Heart left ventricle (tissue), 16 donors: ENCODE measurements at regions not wholly inside any gene's neighbourhood (a gene's known extent, or its start where the extent isn't known, plus 50 kb on each side); places are given as distances from the start of the nearest gene placed in this dataset.

Experiments used
- ATAC-seq, 4 donors: fragments of 200-7000 bp; cut with Tn5 transposase; one replicate each; pipeline ENCODE4 v1.9.1; 2020 to 2022; ENCODE audit warnings: moderate library complexity in 4 of 4, mild to moderate bottlenecking in 3 of 4, moderate number of reproducible peaks in 1 of 4
- DNase-seq, 5 donors: peaks; one replicate each; pipeline ENCODE4 v3.0.0-alpha.2; 2020
- H3K27ac ChIP-seq, 12 donors: fragments of 200-600 bp; sonication (generic) in 4 of 12; one replicate each; pipeline versions ENCODE4 v1.5.0 to v1.8.0; 2016 to 2022; ENCODE audit warnings: mild to moderate bottlenecking in 2 of 12
- H3K27me3 ChIP-seq, 9 donors: fragments of 200-600 bp; sonication (generic) in 2 of 9; one replicate each; pipeline versions ENCODE4 v1.5.1 to v1.8.0; 2016 to 2022; ENCODE audit warnings: mild to moderate bottlenecking in 3 of 9
- H3K36me3 ChIP-seq, 9 donors: fragments of 200-600 bp; sonication (generic) in 2 of 9; one replicate each; pipeline versions ENCODE4 v1.5.0 to v1.8.0; 2018 to 2022; ENCODE audit warnings: mild to moderate bottlenecking in 2 of 9
- H3K4me1 ChIP-seq, 12 donors: fragments of 200-600 bp; sonication (generic) in 4 of 12; one replicate each; pipeline versions ENCODE4 v1.5.0 to v1.8.0; 2016 to 2022; ENCODE audit warnings: mild to moderate bottlenecking in 3 of 12
- H3K4me3 ChIP-seq, 12 donors: fragments of 200-600 bp; sonication (generic) in 4 of 12; one replicate each; pipeline versions ENCODE4 v1.5.0 to v1.8.0; 2017 to 2022; ENCODE audit warnings: mild to moderate bottlenecking in 9 of 12, moderate library complexity in 4 of 12
- H3K9me3 ChIP-seq, 12 donors: fragments of 200-600 bp; sonication (generic) in 4 of 12; one replicate each; pipeline versions ENCODE4 v1.5.0 to v1.8.0; 2016 to 2022; ENCODE audit warnings: mild to moderate bottlenecking in 1 of 12
- POLR2A ChIP-seq, 2 donors: fragments of 450-650 bp; IDR thresholded peaks; one replicate each; pipeline ENCODE4 v1.6.1; 2017; ENCODE audit warnings: antibody characterized with exemption in 2 of 2, mild to moderate bottlenecking in 2 of 2, moderate library complexity in 2 of 2
- WGBS, 4 donors: extraction: QIAGEN DNeasy Blood & Tissue Kit in 2 of 4; methylation state at CpG; one replicate each; pipeline versions ENCODE4 v1.1.5 to v1.1.7; 2013 to 2018; 5-methylcytosine and 5-hydroxymethylcytosine counted together
- intact Hi-C, 10 donors: fragments of 100-400 bp; cut with DNase I; formaldehyde crosslinking; loops; one replicate each; pipeline versions ENCODE4 v1.11.1 to v1.14.2; 2022
- TF ChIP-seq, protein P1 (sequence below), 12 donors: fragments of 200-600 bp; sonication (generic) in 4 of 12; IDR thresholded peaks; one replicate each; pipeline versions ENCODE4 v1.5.0 to v1.8.0; 2018 to 2022; ENCODE audit warnings: antibody characterized with exemption in 12 of 12, mild to moderate bottlenecking in 5 of 12
- donor health status: ischemic (EF 13 %, LVEDD 7.1; RV severe dilation, severe dysfunction).
- donor health status: healthy with polysubstance abuse.
- donor health status: DM: no; HTN: yes; CAD: no.
- donor health status: DM: no; HTN: no; CAD: no.
- donor health status: ischemic (EF 25% LVEDD 6.9; RV normal size, moderate dysfunction).
- donor health status: ischemic (EF 25% LVEDD 5.7; RV mildly dilated, moderate dysfunction).
- donor health status: healthy.
- donor health status: DM: yes; HTN: yes; CAD: no.
- donor health status: ischemic (EF 35%, LVEDD 5.7; RV mildly dilated, moderate dysfunction).
- donor health status: nonischemic (EF 11% LVEDD 7.7; RV severe dilation, severe dysfunction).
- donor health status: DM: yes; HTN: yes; CAD: no.
- donor health status: PGD.
- donor health status: ischemic (EF 29% LVEDD 5.4; RV normal size, mild dysfunction).
- donor health status: nonischemic (EF 23%, LVEDD 6.1; RV moderate dilation, normal function).

DNA sequence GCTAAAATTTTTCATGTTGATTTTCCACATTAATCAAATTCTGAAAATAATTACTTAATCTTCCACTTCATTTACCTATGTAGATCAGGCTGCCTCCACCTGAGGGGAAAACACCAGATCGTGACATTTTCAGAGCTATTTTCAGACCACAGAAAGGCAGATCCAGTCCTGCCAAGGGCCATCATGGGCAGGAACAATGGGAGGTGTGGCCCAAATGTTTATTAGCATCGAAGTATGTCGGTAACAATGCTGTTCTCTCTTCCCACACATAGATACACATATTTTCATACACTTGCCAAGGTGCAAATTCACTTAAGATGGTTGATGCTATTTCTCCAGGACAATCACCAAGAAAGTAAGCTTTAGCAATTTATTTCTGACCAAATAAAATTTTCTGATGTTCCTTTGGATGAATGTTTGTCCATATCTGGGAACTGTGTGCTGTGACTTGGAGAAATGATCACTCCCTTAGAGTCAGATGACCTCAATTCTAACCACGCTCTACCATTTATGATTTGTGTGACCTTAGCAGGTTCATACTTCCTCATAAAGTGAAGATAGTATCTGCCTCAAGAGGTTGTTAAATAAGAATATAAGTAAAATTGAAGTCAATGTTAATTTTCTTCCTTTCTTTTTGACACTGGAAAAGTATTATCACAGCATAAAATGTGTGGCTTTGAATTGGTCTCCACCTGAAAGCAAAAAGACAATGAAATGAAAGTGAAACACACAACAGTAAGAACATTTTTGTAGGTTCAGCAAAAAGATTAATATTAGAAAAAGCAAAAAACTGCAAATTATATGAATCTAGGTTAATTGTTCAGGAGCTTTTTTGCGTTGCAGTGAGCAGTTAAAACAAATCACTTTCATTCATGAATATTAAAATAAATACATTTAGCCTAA, 310.4 kb upstream of the PHF14 start:
- 61 to 68% (median 65%) methylated on average over 5 of the region's 5 CpGs for WGBS, 4 donors

DNA sequence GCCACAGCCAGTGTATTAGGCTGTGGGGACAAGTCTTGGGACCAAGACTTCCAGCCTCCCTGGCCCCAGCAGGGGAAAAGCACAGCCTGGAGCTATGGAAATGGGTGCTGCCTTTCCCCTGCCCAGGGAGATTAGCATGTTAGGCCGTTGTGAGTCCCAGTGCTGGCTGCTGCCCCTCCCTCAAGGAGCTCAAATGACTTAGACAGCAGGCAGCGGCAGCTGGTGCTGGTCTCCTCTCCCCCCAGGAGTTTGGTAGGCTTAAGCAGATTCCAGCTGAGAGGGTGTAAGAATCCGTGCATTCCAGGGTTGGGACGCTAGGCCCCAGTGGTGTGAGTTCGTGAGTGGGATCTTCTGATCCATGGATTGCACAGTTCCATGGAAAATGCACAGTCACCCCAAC, 301.5 kb upstream of the PHF14 start:
- Histone ChIP-seq H3K27me3 (no peaks in the 10 kb centered on the region), H3K27ac (no peak overlapping the region), H3K4me3 (no peak overlapping the region), H3K36me3 (no peaks in the 10 kb centered on the region), H3K9me3 (peaks cover 0 to 21% (median 0%) of the 10 kb centered on the region in 12 donors), H3K4me1 (no peaks in the 10 kb centered on the region)
- 56 to 75% (median 65%) methylated on average over 4 to 5 of the region's 5 CpGs for WGBS, 4 donors
- ATAC-seq (no peak), DNase-seq (no peak)
- TF ChIP-seq, protein P1, sequence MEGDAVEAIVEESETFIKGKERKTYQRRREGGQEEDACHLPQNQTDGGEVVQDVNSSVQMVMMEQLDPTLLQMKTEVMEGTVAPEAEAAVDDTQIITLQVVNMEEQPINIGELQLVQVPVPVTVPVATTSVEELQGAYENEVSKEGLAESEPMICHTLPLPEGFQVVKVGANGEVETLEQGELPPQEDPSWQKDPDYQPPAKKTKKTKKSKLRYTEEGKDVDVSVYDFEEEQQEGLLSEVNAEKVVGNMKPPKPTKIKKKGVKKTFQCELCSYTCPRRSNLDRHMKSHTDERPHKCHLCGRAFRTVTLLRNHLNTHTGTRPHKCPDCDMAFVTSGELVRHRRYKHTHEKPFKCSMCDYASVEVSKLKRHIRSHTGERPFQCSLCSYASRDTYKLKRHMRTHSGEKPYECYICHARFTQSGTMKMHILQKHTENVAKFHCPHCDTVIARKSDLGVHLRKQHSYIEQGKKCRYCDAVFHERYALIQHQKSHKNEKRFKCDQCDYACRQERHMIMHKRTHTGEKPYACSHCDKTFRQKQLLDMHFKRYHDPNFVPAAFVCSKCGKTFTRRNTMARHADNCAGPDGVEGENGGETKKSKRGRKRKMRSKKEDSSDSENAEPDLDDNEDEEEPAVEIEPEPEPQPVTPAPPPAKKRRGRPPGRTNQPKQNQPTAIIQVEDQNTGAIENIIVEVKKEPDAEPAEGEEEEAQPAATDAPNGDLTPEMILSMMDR (IDR thresholded peaks at IDR 0.05), result no peak
- no peak for TF ChIP-seq POLR2A (IDR thresholded peaks at IDR 0.05)
- intact Hi-C loops, result no loop called here

More for the DNA sequence above, 310.4 kb upstream of the PHF14 start:
- intact Hi-C loops, result no loop called here
- Histone ChIP-seq H3K9me3 (peaks cover 0 to 8% (median 0%) of the 10 kb centered on the region in 12 donors), H3K27me3 (no peaks in the 10 kb centered on the region), H3K4me1 (no peaks in the 10 kb centered on the region), H3K4me3 (no peak overlapping the region), H3K36me3 (no peaks in the 10 kb centered on the region), H3K27ac (no peak overlapping the region)
- ATAC-seq, result no peak
- TF ChIP-seq, protein P1 (IDR thresholded peaks at IDR 0.05), result no peak
- TF ChIP-seq POLR2A (IDR thresholded peaks at IDR 0.05), result no peak
- DNase-seq, result no peak

DNA sequence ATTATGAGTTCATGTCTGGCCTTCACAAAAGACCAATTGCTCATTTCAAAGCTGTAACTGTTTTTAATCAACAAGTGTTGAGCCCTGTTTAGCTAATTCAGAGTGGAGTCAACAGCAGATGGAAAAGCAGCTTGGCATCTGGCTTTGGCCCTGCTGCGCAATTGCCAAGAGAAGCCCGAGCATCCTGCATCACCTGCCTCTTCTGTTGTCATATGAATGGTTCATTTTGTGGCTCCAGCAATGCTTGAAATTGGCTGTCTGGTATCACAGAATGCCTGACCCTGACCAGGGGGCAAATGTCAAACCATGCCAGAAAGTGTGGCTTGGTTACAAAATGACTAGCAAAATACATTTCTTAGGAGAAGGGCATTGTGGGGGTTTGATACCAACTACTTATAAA, 296.5 kb upstream of the PHF14 start:
- DNase-seq, result no peak
- Histone ChIP-seq H3K9me3 (no peaks in the 10 kb centered on the region), H3K36me3 (no peaks in the 10 kb centered on the region), H3K4me1 (no peaks in the 10 kb centered on the region), H3K27ac (no peak overlapping the region), H3K4me3 (no peak overlapping the region), H3K27me3 (no peaks in the 10 kb centered on the region)
- TF ChIP-seq, protein P1 (IDR thresholded peaks at IDR 0.05), result no peak
- no peak for TF ChIP-seq POLR2A (IDR thresholded peaks at IDR 0.05)
- 72 to 92% (median 84%) methylated on average over 2 of the region's 2 CpGs for WGBS, 4 donors
- intact Hi-C loops, result no loop called here
- ATAC-seq, result no peak

DNA sequence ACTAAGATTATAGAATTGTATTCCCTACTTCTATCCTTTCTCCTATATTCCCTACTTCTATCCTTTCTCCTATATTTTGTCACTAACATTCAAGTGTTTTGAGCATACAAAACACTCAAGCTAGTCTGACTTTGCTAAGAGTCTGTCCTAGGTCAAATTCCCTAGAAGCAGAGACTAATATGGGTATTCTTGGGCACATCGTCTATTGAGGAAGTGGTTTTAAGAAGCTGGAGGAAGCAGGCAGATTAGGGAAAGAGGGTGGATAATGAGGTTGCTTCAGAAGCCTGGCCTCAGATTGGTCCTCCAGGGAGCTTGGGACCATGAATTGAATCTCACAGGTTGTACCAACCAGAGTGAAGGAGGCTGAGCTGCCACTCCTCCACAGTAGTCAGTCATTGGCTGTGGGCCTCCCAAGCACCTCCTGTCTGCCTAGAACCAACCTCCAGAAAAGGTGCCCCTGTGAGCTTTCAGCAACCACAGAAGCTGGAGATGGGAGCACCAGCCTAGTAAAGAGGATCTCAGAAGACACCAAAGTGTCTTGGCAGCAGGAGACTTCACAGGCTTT, 295.9 kb upstream of the PHF14 start:
- no peak overlapping the region for H3K4me3 ChIP-seq
- no peaks in the 10 kb centered on the region for H3K9me3 ChIP-seq
- no peak for DNase-seq
- no peaks in the 10 kb centered on the region for H3K4me1 ChIP-seq
- H3K36me3 ChIP-seq, result no peaks in the 10 kb centered on the region
- TF ChIP-seq, protein P1 (IDR thresholded peaks at IDR 0.05), result no peak
- no peak for TF ChIP-seq POLR2A (IDR thresholded peaks at IDR 0.05)
- no peaks in the 10 kb centered on the region for H3K27me3 ChIP-seq
- ATAC-seq, result no peak
- intact Hi-C loops, result no loop called here
- WGBS, 4 donors, result 55 to 73% (median 62%) methylated on average over 1 of the region's 1 CpG
- H3K27ac ChIP-seq, result no peak overlapping the region
